HL-60 (cell line): ENCODE measurements at regions not wholly inside any gene's neighbourhood (a gene's known extent, or its start where the extent isn't known, plus 50 kb on each side); places are given as distances from the start of the nearest gene placed in this dataset.
"Not testable (repeated sequence)": the region's sequence is repeated elsewhere in the genome, so short reads cannot be mapped to it uniquely, and the experiment has no call there.

Experiments
- CTCF ChIP-seq: IDR thresholded peaks from one replicate; pipeline ENCODE4 v1.5.1; 2011; ENCODE audit warnings: low read length, control low read depth, inconsistent platforms; ENCODE audit not compliant: insufficient read depth
- GABPA ChIP-seq: IDR thresholded peaks from 2 replicates; pipeline ENCODE4 v1.6.1; 2012; ENCODE audit warnings: low read depth
- SPI1 ChIP-seq: IDR thresholded peaks from 2 replicates; pipeline ENCODE4 v1.6.1; 2012; ENCODE audit warnings: low read depth, mild to moderate bottlenecking, borderline replicate concordance

DNA sequence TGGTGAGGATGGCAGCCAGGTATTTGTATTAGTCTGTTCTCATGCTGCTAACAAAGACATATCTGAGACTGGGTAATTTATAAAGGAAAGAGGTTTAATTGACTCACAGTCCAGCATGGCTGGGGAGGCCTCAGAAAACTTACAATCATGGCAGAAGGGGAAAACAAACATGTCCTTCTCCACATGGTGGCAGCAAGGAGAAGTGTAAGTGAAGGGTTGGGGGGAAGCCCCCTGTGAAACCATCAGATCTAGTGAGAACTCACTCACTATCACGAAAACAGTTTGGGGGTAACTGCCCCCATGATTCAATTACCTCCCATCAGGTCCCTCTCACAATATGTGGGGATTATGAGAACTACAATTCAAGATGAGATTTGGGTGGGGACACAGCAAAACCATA lies 276.8 kb downstream of the OLFM4 start:
- not testable (repeated sequence) for TF ChIP-seq CTCF, SPI1, GABPA
